GM12878 (cell line): ENCODE measurements at regions not wholly inside any gene's neighbourhood (a gene's known extent, or its start where the extent isn't known, plus 50 kb on each side); places are given as distances from the start of the nearest gene placed in this dataset.

Experiments
- ATAC-seq: fragments of 200-7000 bp; cut with Tn5 transposase; 3 replicates; pipeline ENCODE4 v1.9.1; 2020; ENCODE audit warnings: mild to moderate bottlenecking, moderate library complexity
- BruUV-seq: library from RNA; stranded (reverse); fragments of 400-500 nt; replicated peaks from 2 replicates; lab custom pipeline; 2021; lab: Mats Ljungman, UMichigan
- CTCF ChIA-PET: fragments of 300-600 bp; sonication (Branson Sonifier 250); formaldehyde crosslinking; extraction: SDS; loops from one replicate; lab custom pipeline; 2021; ENCODE audit warnings: inconsistent platforms; lab: Yijun Ruan, JAX
- POLR2A ChIA-PET: fragments of 350-600 bp; formaldehyde crosslinking; extraction: SDS; loops from one replicate; lab custom pipeline; 2021; ENCODE audit warnings: inconsistent platforms; lab: Charles Lee
- RAD21 ChIA-PET: fragments of 300-600 bp; sonication (Branson Sonifier 250); formaldehyde crosslinking; loops from one replicate; lab custom pipeline; 2023; ENCODE audit warnings: antibody characterized with exemption; ENCODE audit not compliant: unreplicated experiment; lab: Charles Lee
- SMC1A ChIA-PET: fragments of 300-600 bp; sonication (Branson Sonifier 250); formaldehyde crosslinking; loops from one replicate; lab custom pipeline; 2023; ENCODE audit not compliant: unreplicated experiment, uncharacterized antibody; lab: Charles Lee
- DNase-seq: peaks from one replicate; pipeline ENCODE4 v3.0.0-alpha.2; 2011; ENCODE audit warnings: low read depth, low spot score
- FAIRE-seq: peaks from 3 replicates; lab custom pipeline; 2011; peaks lifted over from hg19 to GRCh38; lab: Jason Lieb, UNC
- H2AFZ ChIP-seq: 2 replicates; pipeline ENCODE4 v1.6.0; 2011; ENCODE audit warnings: low read depth, low read length, control low read depth; ENCODE audit not compliant: control insufficient read depth
- H3K27ac ChIP-seq: 2 replicates; pipeline ENCODE4 v1.5.1; 2011; ENCODE audit warnings: control low read depth; ENCODE audit not compliant: control insufficient read depth, insufficient read depth
- H3K27me3 ChIP-seq, 2 experiments: replicated peaks in 1 of 2; 2 replicates each; pipeline versions ENCODE4 v1.6.0 to v1.6.1; 2011; ENCODE audit warnings: low read length in 1 of 2; ENCODE audit not compliant: control insufficient read depth in 2 of 2, insufficient read depth in 2 of 2
- H3K36me3 ChIP-seq, 2 experiments: 2 replicates each; pipeline ENCODE4 v1.5.1; 2011; ENCODE audit warnings: low read length in 1 of 2; ENCODE audit not compliant: control insufficient read depth in 2 of 2, insufficient read depth in 2 of 2
- H3K4me1 ChIP-seq: 2 replicates; pipeline ENCODE4 v1.6.1; 2011; ENCODE audit warnings: mild to moderate bottlenecking, low read length, moderate library complexity, mixed read lengths; ENCODE audit not compliant: control insufficient read depth, insufficient read depth
- H3K4me2 ChIP-seq: 2 replicates; pipeline ENCODE4 v1.6.0; 2011; ENCODE audit warnings: control low read depth; ENCODE audit not compliant: control insufficient read depth, insufficient read depth
- H3K4me3 ChIP-seq: fragments of 200-600 bp; sonication (generic); 2 replicates; pipeline ENCODE4 v1.5.1; 2016
- H3K79me2 ChIP-seq: 2 replicates; pipeline ENCODE4 v1.6.0; 2011; ENCODE audit warnings: low read length; ENCODE audit not compliant: control insufficient read depth, insufficient read depth
- H3K9ac ChIP-seq: 2 replicates; pipeline ENCODE4 v1.8.0; 2011; ENCODE audit warnings: low read length, control low read depth, mixed read lengths; ENCODE audit not compliant: control insufficient read depth, insufficient read depth
- H3K9me3 ChIP-seq: replicated peaks from 3 replicates; pipeline ENCODE4 v1.5.1; 2011; ENCODE audit warnings: mild to moderate bottlenecking, low read length; ENCODE audit not compliant: control insufficient read depth, insufficient read depth
- H4K20me1 ChIP-seq: 2 replicates; pipeline ENCODE4 v1.6.0; 2011; ENCODE audit not compliant: control insufficient read depth, insufficient read depth
- CREM ChIP-seq: IDR thresholded peaks from 2 replicates; pipeline ENCODE4 v1.6.1; 2014; ENCODE audit warnings: antibody characterized with exemption, low read depth
- EP300 ChIP-seq, 2 experiments: fragments of 150-350 bp in 1 of 2; IDR thresholded peaks; 2 replicates each; pipeline ENCODE4 v1.6.1; 2011 to 2012; ENCODE audit warnings: low read depth in 2 of 2, low read length in 2 of 2, borderline replicate concordance in 1 of 2, improper control_type of control experiment in 1 of 2, inconsistent platforms in 1 of 2; ENCODE audit not compliant: control insufficient read depth in 1 of 2
- HDAC2 ChIP-seq: fragments of 200-600 bp; sonication (generic); IDR thresholded peaks from 2 replicates; pipeline ENCODE4 v1.6.1; 2017
- IKZF2 ChIP-seq, 2 experiments: fragments of 450-650 bp; IDR thresholded peaks; 2 replicates each; pipeline ENCODE4 v1.6.1; 2017; ENCODE audit warnings: mild to moderate bottlenecking in 2 of 2, moderate library complexity in 2 of 2
- IRF5 ChIP-seq: fragments of 450-650 bp; IDR thresholded peaks from 2 replicates; pipeline ENCODE4 v1.6.1; 2017; ENCODE audit warnings: borderline replicate concordance
- JUND ChIP-seq: IDR thresholded peaks from 2 replicates; pipeline ENCODE4 v1.6.1; 2012; ENCODE audit warnings: low read depth, mild to moderate bottlenecking, low read length, improper control_type of control experiment, moderate library complexity
- NFIC ChIP-seq: IDR thresholded peaks from 2 replicates; pipeline ENCODE4 v1.6.1; 2012; ENCODE audit warnings: low read depth, mild to moderate bottlenecking, inconsistent platforms, low read length, moderate library complexity
- PML ChIP-seq: IDR thresholded peaks from 2 replicates; pipeline ENCODE4 v1.6.1; 2012; ENCODE audit warnings: low read length, inconsistent platforms
- PRDM15 ChIP-seq: fragments of 450-650 bp; formaldehyde crosslinking; IDR thresholded peaks from 2 replicates; pipeline ENCODE4 v1.4.0; 2020; ENCODE audit warnings: mild to moderate bottlenecking, moderate library complexity
- RELA ChIP-seq: fragments of 450-650 bp; IDR thresholded peaks from 2 replicates; pipeline ENCODE4 v1.8.0; 2014; ENCODE audit warnings: borderline replicate concordance; ENCODE audit not compliant: partially characterized antibody
- RFX5 ChIP-seq: IDR thresholded peaks from 2 replicates; pipeline ENCODE4 v1.6.1; 2011; ENCODE audit warnings: low read depth, low read length, improper control_type of control experiment
- RUNX3 ChIP-seq: IDR thresholded peaks from 2 replicates; pipeline ENCODE4 v1.6.1; 2012; ENCODE audit warnings: low read length, inconsistent platforms
- SIN3A ChIP-seq: IDR thresholded peaks from 2 replicates; pipeline ENCODE4 v1.6.1; 2012; ENCODE audit warnings: low read depth, low read length, improper control_type of control experiment
- SUPT20H ChIP-seq: IDR thresholded peaks from 2 replicates; pipeline ENCODE4 v1.6.1; 2011; ENCODE audit warnings: low read depth, mild to moderate bottlenecking, low read length, moderate library complexity, borderline replicate concordance; ENCODE audit not compliant: control insufficient read depth
- TCF7 ChIP-seq: IDR thresholded peaks from 2 replicates; pipeline ENCODE4 v1.6.1; 2014; ENCODE audit warnings: antibody characterized with exemption, borderline replicate concordance
- WGBS: methylation state at CpG from one replicate; pipeline ENCODE4 v1.1.6; 2016; ENCODE audit warnings: low lambda C conversion rate; ENCODE audit not compliant: insufficient replicate concordance, insufficient coverage; ENCODE audit errors: missing lambda C conversion rate; 5-methylcytosine and 5-hydroxymethylcytosine counted together
- in situ Hi-C: fragments of 300-500 bp; cut with MboI; formaldehyde crosslinking; loops from 9 replicates; pipeline ENCODE4 v1.14.3; 2018; ENCODE audit warnings: mixed read lengths
- intact Hi-C: fragments of 100-400 bp; cut with micrococcal nuclease; formaldehyde crosslinking; loops from one replicate; pipeline ENCODE4 v1.14.2; 2022; ENCODE audit not compliant: unreplicated experiment

GRCh38 chr5:145280214-145280613 is 554.9 kb downstream of the PRELID2 start:
- intact Hi-C loops (no loop called here), in situ Hi-C loops (no loop called here)
- TF ChIP-seq SIN3A (no peak), HDAC2 (no peak), RFX5 (no peak), JUND (no peak), TCF7 (no peak), PRDM15 (CRISPR knock-in tag) (no peak), PML (no peak), RUNX3 (no peak), IRF5 (no peak), RELA (no peak), SUPT20H (no peak), CREM (no peak), IKZF2 (IDR thresholded peaks at IDR 0.05) (no peak), NFIC (no peak), EP300 (IDR thresholded peaks at IDR 0.05; ENCODE audit: borderline replicate concordance in 1 of 2, control insufficient read depth in 1 of 2, low read depth in 2 of 2, low read length in 2 of 2) (no peak)
- Histone ChIP-seq H3K4me3 (no peak overlapping the region), H4K20me1 (no peaks in the 10 kb centered on the region), H3K9me3 (no peaks in the 10 kb centered on the region), H3K4me1 (no peaks in the 10 kb centered on the region), H3K27ac (no peak overlapping the region), H3K9ac (no peak overlapping the region), H3K79me2 (no peaks in the 10 kb centered on the region), H3K27me3 (no peaks in the 10 kb centered on the region), H2AFZ (no peak overlapping the region), H3K4me2 (no peak overlapping the region), H3K36me3 (no peaks in the 10 kb centered on the region)
- FAIRE-seq (no peak), ATAC-seq (no peak), DNase-seq (no peak)
- ChIA-PET POLR2A (no interaction called here), SMC1A (no interaction called here), RAD21 (no interaction called here), CTCF (no interaction called here)
- no TSS peak for BruUV-seq
- WGBS: 22% methylated on average over 3 of the region's 3 CpGs
